Fibroblast of the aortic adventitia (primary cell): ENCODE measurements at regions not wholly inside any gene's neighbourhood (a gene's known extent, or its start where the extent isn't known, plus 50 kb on each side); places are given as distances from the start of the nearest gene placed in this dataset.

Experiments
- DNase-seq: peaks from one replicate; pipeline ENCODE4 v3.0.0-alpha.2; 2010; ENCODE audit warnings: low read depth
- H3K4me3 ChIP-seq: 2 replicates; pipeline ENCODE4 v1.5.1; 2011; ENCODE audit warnings: low read depth, mild to moderate bottlenecking, control low read depth, low read length, moderate library complexity
- CTCF ChIP-seq: IDR thresholded peaks from 2 replicates; pipeline ENCODE4 v1.5.1; 2011; ENCODE audit warnings: mild to moderate bottlenecking, low read length, control low read depth, inconsistent platforms; ENCODE audit not compliant: insufficient read depth

- no peak for TF ChIP-seq CTCF
- no peak for DNase-seq
Measured at GRCh38 chr6:6926856-6927255, 180.9 kb upstream of the RREB1 start.

GRCh38 chr6:6927521-6928361 is 180.0 kb upstream of the RREB1 start:
- H3K4me3 ChIP-seq = no peak overlapping the region
- DNase-seq = no peak

More at GRCh38 chr6:6926856-6927255, 180.9 kb upstream of the RREB1 start:
- H3K4me3 ChIP-seq = no peak overlapping the region

GRCh38 chr6:6930223-6930880 is 177.4 kb upstream of the RREB1 start:
- no peak for TF ChIP-seq CTCF
- no peak for DNase-seq
- no peak overlapping the region for H3K4me3 ChIP-seq

More at GRCh38 chr6:6927521-6928361, 180.0 kb upstream of the RREB1 start:
- no peak for TF ChIP-seq CTCF

GRCh38 chr6:6931071-6932025 is 176.4 kb upstream of the RREB1 start:
- no peak for TF ChIP-seq CTCF
- DNase-seq = no peak
- H3K4me3 ChIP-seq = no peak overlapping the region

GRCh38 chr6:6932341-6932740 is 175.4 kb upstream of the RREB1 start:
- DNase-seq = no peak
- no peak overlapping the region for H3K4me3 ChIP-seq
- TF ChIP-seq CTCF = no peak

GRCh38 chr6:6932968-6933367 is 174.8 kb upstream of the RREB1 start:
- TF ChIP-seq CTCF = no peak
- H3K4me3 ChIP-seq = no peak overlapping the region
- no peak for DNase-seq
